ENCODE measurements at regions not wholly inside any gene's neighbourhood (a gene's known extent, or its start where the extent isn't known, plus 50 kb on each side); places are given as distances from the start of the nearest gene placed in this dataset.

DNA sequence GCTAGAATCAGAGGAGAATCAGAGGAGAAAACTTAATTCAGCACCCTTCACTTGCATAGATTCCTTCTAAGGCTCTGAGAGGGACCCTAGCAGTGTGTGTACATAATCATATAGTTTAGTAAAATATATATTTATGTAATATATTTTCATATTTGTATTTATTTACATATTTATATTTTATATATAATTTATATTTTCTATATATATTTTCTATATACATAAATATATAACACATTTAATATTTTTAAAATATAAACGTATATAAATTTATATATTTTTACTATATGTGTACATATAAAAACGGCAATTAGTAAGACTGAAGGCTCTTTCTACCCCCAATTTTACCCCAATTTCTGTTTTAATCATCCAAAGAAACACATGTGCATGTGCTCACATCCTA is 80.3 kb downstream of the NXPE2 start:
- H3K4me1 ChIP-seq (ENCODE audit: insufficient read depth, low read length), result no peaks in the 10 kb centered on the region
- no peak overlapping the region for H3K4me3 ChIP-seq (ENCODE audit: insufficient read depth, low read length)
- H3K27me3 ChIP-seq (ENCODE audit: insufficient read depth, low read length), result no peaks in the 10 kb centered on the region
- H4K20me1 ChIP-seq (ENCODE audit: insufficient read depth, low read length), result no peaks in the 10 kb centered on the region
- no peak for DNase-seq (ENCODE audit: insufficient read length, low spot score, missing footprints)
- no peaks in the 10 kb centered on the region for H3K36me3 ChIP-seq (ENCODE audit: insufficient read depth, low read length)
- TF ChIP-seq, protein P1, sequence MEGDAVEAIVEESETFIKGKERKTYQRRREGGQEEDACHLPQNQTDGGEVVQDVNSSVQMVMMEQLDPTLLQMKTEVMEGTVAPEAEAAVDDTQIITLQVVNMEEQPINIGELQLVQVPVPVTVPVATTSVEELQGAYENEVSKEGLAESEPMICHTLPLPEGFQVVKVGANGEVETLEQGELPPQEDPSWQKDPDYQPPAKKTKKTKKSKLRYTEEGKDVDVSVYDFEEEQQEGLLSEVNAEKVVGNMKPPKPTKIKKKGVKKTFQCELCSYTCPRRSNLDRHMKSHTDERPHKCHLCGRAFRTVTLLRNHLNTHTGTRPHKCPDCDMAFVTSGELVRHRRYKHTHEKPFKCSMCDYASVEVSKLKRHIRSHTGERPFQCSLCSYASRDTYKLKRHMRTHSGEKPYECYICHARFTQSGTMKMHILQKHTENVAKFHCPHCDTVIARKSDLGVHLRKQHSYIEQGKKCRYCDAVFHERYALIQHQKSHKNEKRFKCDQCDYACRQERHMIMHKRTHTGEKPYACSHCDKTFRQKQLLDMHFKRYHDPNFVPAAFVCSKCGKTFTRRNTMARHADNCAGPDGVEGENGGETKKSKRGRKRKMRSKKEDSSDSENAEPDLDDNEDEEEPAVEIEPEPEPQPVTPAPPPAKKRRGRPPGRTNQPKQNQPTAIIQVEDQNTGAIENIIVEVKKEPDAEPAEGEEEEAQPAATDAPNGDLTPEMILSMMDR (IDR thresholded peaks at IDR 0.05; ENCODE audit: extremely low read depth, low read depth, low read length), result no peak
- no peaks in the 10 kb centered on the region for H3K79me2 ChIP-seq (ENCODE audit: insufficient read depth, low read length)
- H3K4me2 ChIP-seq (ENCODE audit: insufficient read depth, low read length), result no peak overlapping the region
- H3K9me3 ChIP-seq (ENCODE audit: low read depth, low read length), result no peaks in the 10 kb centered on the region
- no peak overlapping the region for H2AFZ ChIP-seq (ENCODE audit: low read length)
- H3K27ac ChIP-seq (ENCODE audit: low read depth, low read length), result no peak overlapping the region

DNA sequence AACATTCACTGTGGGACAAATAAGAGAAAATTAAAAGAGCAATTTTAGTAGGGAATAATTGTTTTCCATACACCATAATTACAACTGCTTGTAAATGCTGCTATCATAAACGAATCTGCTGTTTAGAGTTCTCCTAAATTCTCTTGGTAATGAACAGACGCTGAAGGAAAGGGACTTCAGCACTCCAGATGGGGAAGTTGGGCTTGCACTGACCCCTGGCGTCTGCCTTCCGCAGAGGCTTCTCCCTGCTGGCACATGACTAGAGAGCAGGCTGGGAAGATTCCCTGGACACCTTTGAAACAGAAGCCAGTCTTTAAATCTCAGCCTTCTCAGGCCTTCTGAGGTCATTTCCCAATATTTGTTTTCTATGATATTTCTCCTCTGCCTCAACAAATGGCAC is 84.1 kb downstream of the NXPE2 start:
- DNase-seq (ENCODE audit: insufficient read length, low spot score, missing footprints), result no peak
- no peaks in the 10 kb centered on the region for H3K36me3 ChIP-seq (ENCODE audit: insufficient read depth, low read length)

DNA sequence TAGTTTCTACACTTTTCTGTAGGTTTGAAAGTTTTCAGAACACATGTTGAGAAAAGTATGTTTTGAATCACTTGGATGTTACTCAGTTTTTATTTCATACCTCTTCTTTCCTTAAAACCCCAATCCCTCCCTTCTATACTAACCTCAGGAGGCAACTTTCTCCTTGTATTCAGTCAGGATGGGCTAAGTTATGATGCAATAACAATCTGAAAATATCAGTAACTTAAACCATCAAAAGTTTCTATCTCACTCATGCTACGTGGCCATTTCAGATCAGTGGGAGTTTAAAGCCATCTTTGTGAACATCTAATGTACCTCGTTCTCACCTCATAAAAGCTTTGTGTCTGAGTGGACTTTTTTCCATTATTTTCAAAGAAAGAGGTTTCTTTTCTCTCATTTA is 86.2 kb downstream of the NXPE2 start:
- Histone ChIP-seq H3K4me1 (ENCODE audit: insufficient read depth, low read length) (no peaks in the 10 kb centered on the region), H3K36me3 (ENCODE audit: insufficient read depth, low read length) (no peaks in the 10 kb centered on the region), H3K4me2 (ENCODE audit: insufficient read depth, low read length) (no peak overlapping the region), H3K27me3 (ENCODE audit: insufficient read depth, low read length) (no peaks in the 10 kb centered on the region), H3K4me3 (ENCODE audit: insufficient read depth, low read length) (no peak overlapping the region), H3K79me2 (ENCODE audit: insufficient read depth, low read length) (no peaks in the 10 kb centered on the region), H4K20me1 (ENCODE audit: insufficient read depth, low read length) (no peaks in the 10 kb centered on the region), H2AFZ (ENCODE audit: low read length) (no peak overlapping the region), H3K9me3 (ENCODE audit: low read depth, low read length) (no peaks in the 10 kb centered on the region), H3K27ac (ENCODE audit: low read depth, low read length) (no peak overlapping the region)
- DNase-seq (ENCODE audit: insufficient read length, low spot score, missing footprints), result no peak
- TF ChIP-seq, protein P1 (IDR thresholded peaks at IDR 0.05; ENCODE audit: extremely low read depth, low read depth, low read length), result no peak

More for the DNA sequence above, 84.1 kb downstream of the NXPE2 start:
- no peak overlapping the region for H3K4me2 ChIP-seq (ENCODE audit: insufficient read depth, low read length)
- no peaks in the 10 kb centered on the region for H3K4me1 ChIP-seq (ENCODE audit: insufficient read depth, low read length)
- H3K27ac ChIP-seq (ENCODE audit: low read depth, low read length), result no peak overlapping the region
- no peaks in the 10 kb centered on the region for H3K27me3 ChIP-seq (ENCODE audit: insufficient read depth, low read length)
- no peak overlapping the region for H3K4me3 ChIP-seq (ENCODE audit: insufficient read depth, low read length)
- no peaks in the 10 kb centered on the region for H3K79me2 ChIP-seq (ENCODE audit: insufficient read depth, low read length)
- no peak overlapping the region for H2AFZ ChIP-seq (ENCODE audit: low read length)
- H3K9me3 ChIP-seq (ENCODE audit: low read depth, low read length), result no peaks in the 10 kb centered on the region
- no peaks in the 10 kb centered on the region for H4K20me1 ChIP-seq (ENCODE audit: insufficient read depth, low read length)
- TF ChIP-seq, protein P1 (IDR thresholded peaks at IDR 0.05; ENCODE audit: extremely low read depth, low read depth, low read length), result peak; percentile 87

DNA sequence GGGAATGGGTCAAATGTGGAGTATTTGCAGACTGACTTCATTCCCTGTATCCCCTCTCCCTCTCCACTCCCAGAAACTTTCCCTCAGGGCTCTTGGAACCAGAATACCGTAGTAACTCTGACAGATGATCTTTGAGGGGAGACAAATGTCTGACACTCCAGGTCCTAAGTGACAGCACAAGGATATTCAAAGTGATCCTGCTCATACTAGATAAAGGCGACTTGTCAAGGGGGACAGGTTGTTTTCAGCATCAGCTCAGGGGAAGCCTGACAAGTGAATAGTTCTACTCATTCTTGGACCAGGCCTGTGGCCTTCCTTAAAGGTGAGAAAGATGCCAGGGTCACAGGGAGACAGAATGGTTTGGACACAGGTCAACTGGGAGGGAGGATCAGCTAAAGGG is 92.8 kb downstream of the NXPE2 start:
- no peak overlapping the region for H3K27ac ChIP-seq (ENCODE audit: low read depth, low read length)
- no peak overlapping the region for H3K4me3 ChIP-seq (ENCODE audit: insufficient read depth, low read length)
- no peaks in the 10 kb centered on the region for H3K36me3 ChIP-seq (ENCODE audit: insufficient read depth, low read length)
- H3K4me2 ChIP-seq (ENCODE audit: insufficient read depth, low read length), result no peak overlapping the region
- no peaks in the 10 kb centered on the region for H3K9me3 ChIP-seq (ENCODE audit: low read depth, low read length)
- TF ChIP-seq, protein P1 (IDR thresholded peaks at IDR 0.05; ENCODE audit: extremely low read depth, low read depth, low read length), result no peak
- no peaks in the 10 kb centered on the region for H3K79me2 ChIP-seq (ENCODE audit: insufficient read depth, low read length)
- H2AFZ ChIP-seq (ENCODE audit: low read length), result no peak overlapping the region
- DNase-seq (ENCODE audit: insufficient read length, low spot score, missing footprints), result no peak
- H3K27me3 ChIP-seq (ENCODE audit: insufficient read depth, low read length), result no peaks in the 10 kb centered on the region
- H4K20me1 ChIP-seq (ENCODE audit: insufficient read depth, low read length), result no peaks in the 10 kb centered on the region
- H3K4me1 ChIP-seq (ENCODE audit: insufficient read depth, low read length), result no peaks in the 10 kb centered on the region
